Endothelial cell of umbilical vein (primary cell): ENCODE measurements at regions not wholly inside any gene's neighbourhood (a gene's known extent, or its start where the extent isn't known, plus 50 kb on each side); places are given as distances from the start of the nearest gene placed in this dataset.

Source experiments
- BruUV-seq: library from RNA; stranded (reverse); fragments of 400-500 nt; replicated peaks from 2 replicates; lab custom pipeline; 2021; lab: Mats Ljungman, UMichigan
- CTCF ChIA-PET: fragments of 300-600, 350-600 bp; sonication (Branson Sonifier 250); formaldehyde crosslinking; loops from one replicate; lab custom pipeline; 2021; ENCODE audit warnings: antibody characterized with exemption, inconsistent platforms; lab: Charles Lee
- POLR2A ChIA-PET: fragments of 300-600, 350-600 bp; sonication (Branson Sonifier 250); formaldehyde crosslinking; loops from one replicate; lab custom pipeline; 2021; ENCODE audit warnings: antibody characterized with exemption, inconsistent platforms; lab: Charles Lee
- DNase-seq: peaks from one replicate; pipeline ENCODE4 v3.0.0-alpha.2; 2011; ENCODE audit warnings: low read depth, low spot score
- FAIRE-seq: peaks from 2 replicates; lab custom pipeline; 2011; peaks lifted over from hg19 to GRCh38; lab: Jason Lieb, UNC
- H2AFZ ChIP-seq: 2 replicates; pipeline ENCODE4 v1.6.0; 2012; ENCODE audit warnings: low read depth, low read length, control low read depth, inconsistent platforms
- H3K27ac ChIP-seq: 2 replicates; pipeline ENCODE4 v1.5.1; 2011; ENCODE audit warnings: low read depth, mild to moderate bottlenecking, control low read depth, low read length, moderate library complexity; ENCODE audit not compliant: insufficient read depth
- H3K27me3 ChIP-seq, 2 experiments: 2 replicates each; pipeline versions ENCODE4 v1.6.0 to v1.6.1; 2011; ENCODE audit warnings: low read length in 2 of 2, mixed read lengths in 1 of 2; ENCODE audit not compliant: control insufficient read depth in 2 of 2, insufficient read depth in 2 of 2
- H3K36me3 ChIP-seq, 2 experiments: 2 replicates in 1 of 2; 3 replicates in 1 of 2; pipeline ENCODE4 v1.5.1; 2011; ENCODE audit warnings: low read length in 2 of 2, mild to moderate bottlenecking in 1 of 2, moderate library complexity in 1 of 2; ENCODE audit not compliant: control insufficient read depth in 2 of 2, insufficient read depth in 2 of 2; ENCODE audit errors: extremely low read depth in 1 of 2
- H3K4me1 ChIP-seq: 3 replicates; pipeline ENCODE4 v1.5.1; 2011; ENCODE audit warnings: mild to moderate bottlenecking, low read length; ENCODE audit not compliant: control insufficient read depth, insufficient read depth; ENCODE audit errors: extremely low read depth
- H3K4me2 ChIP-seq: 2 replicates; pipeline ENCODE4 v1.6.1; 2011; ENCODE audit warnings: low read length, control low read depth, mixed read lengths; ENCODE audit not compliant: insufficient read depth
- H3K4me3 ChIP-seq, 3 experiments: fragments of 200-600 bp in 1 of 3; sonication (generic), shearing (Covaris generic) in 1 of 3; replicated peaks in 1 of 3; 2 replicates each; pipeline ENCODE4 v1.5.1; 2011 to 2016; ENCODE audit warnings: control low read depth in 3 of 3, low read length in 3 of 3, mild to moderate bottlenecking in 2 of 3, inconsistent platforms in 1 of 3, low read depth in 1 of 3, moderate library complexity in 1 of 3; ENCODE audit not compliant: insufficient read depth in 1 of 3
- H3K79me2 ChIP-seq: 2 replicates; pipeline ENCODE4 v1.6.0; 2012; ENCODE audit warnings: low read length, inconsistent platforms; ENCODE audit not compliant: control insufficient read depth, insufficient read depth
- H3K9ac ChIP-seq: replicated peaks from 2 replicates; pipeline ENCODE3; 2011; ENCODE audit warnings: low read length, control low read depth; ENCODE audit not compliant: insufficient read depth; ENCODE audit errors: extremely low read depth
- H3K9me1 ChIP-seq: replicated peaks from 3 replicates; pipeline ENCODE4 v1.6.0; 2011; ENCODE audit warnings: mild to moderate bottlenecking, low read length; ENCODE audit not compliant: control insufficient read depth, insufficient read depth; ENCODE audit errors: extremely low read depth
- H3K9me3 ChIP-seq: replicated peaks from 2 replicates; pipeline ENCODE4 v1.5.1; 2012; ENCODE audit warnings: low read length, inconsistent platforms; ENCODE audit not compliant: control insufficient read depth, insufficient read depth
- H4K20me1 ChIP-seq: replicated peaks from 2 replicates; pipeline ENCODE3; 2011; ENCODE audit warnings: mild to moderate bottlenecking, low read length; ENCODE audit not compliant: control insufficient read depth, insufficient read depth; ENCODE audit errors: extremely low read depth
- CTCF ChIP-seq, 2 donors: IDR thresholded peaks; 1 replicate in 1 of 2; 2 replicates in 1 of 2; pipeline ENCODE4 v1.5.1; 2011; ENCODE audit warnings: low read length in 2 of 2, mild to moderate bottlenecking in 2 of 2, moderate library complexity in 2 of 2, control low read depth in 1 of 2, inconsistent platforms in 1 of 2, low read depth in 1 of 2; ENCODE audit not compliant: insufficient read depth in 1 of 2; ENCODE audit errors: extremely low read depth in 1 of 2
- EZH2 ChIP-seq: IDR thresholded peaks from 2 replicates; pipeline ENCODE4 v1.6.1; 2012; ENCODE audit warnings: borderline replicate concordance, low read depth, mild to moderate bottlenecking, moderate library complexity, low read length, inconsistent platforms; ENCODE audit not compliant: severe bottlenecking
- FOS ChIP-seq: IDR thresholded peaks from 2 replicates; pipeline ENCODE4 v1.6.1; 2011; ENCODE audit warnings: mild to moderate bottlenecking, low read length, moderate library complexity, borderline replicate concordance; ENCODE audit not compliant: insufficient read depth
- GATA2 ChIP-seq: IDR thresholded peaks from 2 replicates; pipeline ENCODE4 v1.7.0; 2011; ENCODE audit warnings: low read depth, mild to moderate bottlenecking, moderate library complexity, mixed read lengths, low read length; ENCODE audit not compliant: insufficient read length, insufficient read depth
- JUN ChIP-seq: IDR thresholded peaks from 2 replicates; pipeline ENCODE4 v1.6.1; 2011; ENCODE audit warnings: borderline replicate concordance, low read depth; ENCODE audit not compliant: insufficient read length, insufficient read depth
- MAX ChIP-seq: IDR thresholded peaks from 2 replicates; pipeline ENCODE4 v1.6.1; 2011; ENCODE audit not compliant: insufficient read depth, insufficient read length
- MYC ChIP-seq: IDR thresholded peaks from one replicate; pipeline ENCODE4 v1.6.1; 2011; ENCODE audit warnings: mild to moderate bottlenecking, low read depth, low read length
- POLR2A ChIP-seq: IDR thresholded peaks from 2 replicates; pipeline ENCODE4 v1.6.1; 2012; ENCODE audit warnings: low read depth, mild to moderate bottlenecking, control low read depth, low read length
- POLR2AphosphoS5 ChIP-seq: IDR thresholded peaks from 2 replicates; pipeline ENCODE4 v1.6.1; 2012; ENCODE audit warnings: low read depth, mild to moderate bottlenecking, control low read depth, low read length, moderate library complexity; ENCODE audit not compliant: insufficient read depth
- dilution Hi-C: fragments of 300-500 bp; cut with MboI; formaldehyde crosslinking; loops from one replicate; pipeline ENCODE4 v1.15.0; 2019; ENCODE audit warnings: low sequenced_read_pairs; ENCODE audit not compliant: extremely low pct_ligation_motif_present
- intact Hi-C: fragments of 100-400 bp; cut with micrococcal nuclease; formaldehyde crosslinking; loops from one replicate; pipeline ENCODE4 v1.10.0; 2022

GRCh38 chr2:35891936-35892335 is 463.6 kb upstream of the CRIM1 start:
- no peaks in the 10 kb centered on the region for H3K4me1 ChIP-seq
- H3K27ac ChIP-seq = no peak overlapping the region
- H3K9ac ChIP-seq = no peak overlapping the region
- H2AFZ ChIP-seq = no peak overlapping the region
- H3K36me3 ChIP-seq = no peaks in the 10 kb centered on the region
- no peaks in the 10 kb centered on the region for H3K79me2 ChIP-seq
- dilution Hi-C loops = no loop called here
- BruUV-seq = no TSS peak
- H3K4me2 ChIP-seq = no peak overlapping the region
- no peaks in the 10 kb centered on the region for H3K9me1 ChIP-seq
- FAIRE-seq (no peak), DNase-seq (no peak)
- POLR2A ChIA-PET = no interaction called here
- H4K20me1 ChIP-seq = no peaks in the 10 kb centered on the region
- TF ChIP-seq JUN = no peak
- no peak for TF ChIP-seq MAX
- TF ChIP-seq EZH2 = no peak
- TF ChIP-seq POLR2A = no peak
- no peak for TF ChIP-seq GATA2
- TF ChIP-seq CTCF (IDR thresholded peaks at IDR 0.05; ENCODE audit: extremely low read depth in 1 of 2, insufficient read depth in 1 of 2, low read depth in 1 of 2, low read length in 2 of 2) = no peak
- no peak overlapping the region for H3K4me3 ChIP-seq
- intact Hi-C loops = loop anchor here (10.0 kb wide), 1 partner anchor 783 kb away; no protein-coding TSS in a partner anchor
- H3K9me3 ChIP-seq = no peaks in the 10 kb centered on the region
- CTCF ChIA-PET = no interaction called here
- H3K27me3 ChIP-seq = no peaks in the 10 kb centered on the region

- TF ChIP-seq EZH2 (no peak), FOS (no peak), POLR2AphosphoS5 (no peak), MYC (no peak), GATA2 (no peak), POLR2A (no peak), CTCF (IDR thresholded peaks at IDR 0.05; ENCODE audit: extremely low read depth in 1 of 2, insufficient read depth in 1 of 2, low read depth in 1 of 2, low read length in 2 of 2) (no peak), MAX (no peak), JUN (no peak)
- no peak overlapping the region for H3K4me2 ChIP-seq
- H3K27ac ChIP-seq = no peak overlapping the region
- no TSS peak for BruUV-seq
- H3K4me3 ChIP-seq = no peak overlapping the region
- dilution Hi-C loops = no loop called here
- H3K9me1 ChIP-seq = no peaks in the 10 kb centered on the region
- H3K36me3 ChIP-seq = no peaks in the 10 kb centered on the region
- H3K9ac ChIP-seq = no peak overlapping the region
- intact Hi-C loops = loop anchor here (10.0 kb wide), 1 partner anchor 783 kb away; no protein-coding TSS in a partner anchor
- no peaks in the 10 kb centered on the region for H3K27me3 ChIP-seq
- no peaks in the 10 kb centered on the region for H3K4me1 ChIP-seq
- H2AFZ ChIP-seq = no peak overlapping the region
- H3K79me2 ChIP-seq = no peaks in the 10 kb centered on the region
- POLR2A ChIA-PET = no interaction called here
- CTCF ChIA-PET = no interaction called here
- no peak for FAIRE-seq
- H3K9me3 ChIP-seq = no peaks in the 10 kb centered on the region
- H4K20me1 ChIP-seq = no peaks in the 10 kb centered on the region
- no peak for DNase-seq
Measured at GRCh38 chr2:35891528-35891927, 464.1 kb upstream of the CRIM1 start.
